Thyroid gland (tissue), 4 donors: ENCODE measurements at regions not wholly inside any gene's neighbourhood (a gene's known extent, or its start where the extent isn't known, plus 50 kb on each side); places are given as distances from the start of the nearest gene placed in this dataset.

Source experiments
- DNase-seq, 2 donors: peaks; one replicate each; pipeline ENCODE4 v3.0.0-alpha.2; 2019
- H3K27ac ChIP-seq, 3 donors: fragments of 200-600 bp; sonication (generic); 1 replicate in 2 of 3; 2 replicates in 1 of 3; pipeline ENCODE4 v1.5.1; 2016 to 2019; ENCODE audit warnings: mild to moderate bottlenecking in 1 of 3, moderate library complexity in 1 of 3
- H3K27me3 ChIP-seq: fragments of 200-600 bp; sonication (generic); one replicate; pipeline ENCODE4 v1.5.1; 2019
- H3K36me3 ChIP-seq, 2 donors: fragments of 200-600 bp; sonication (generic); one replicate each; pipeline ENCODE4 v1.5.1; 2016 to 2019
- H3K4me1 ChIP-seq, 2 donors: fragments of 200-600 bp; sonication (generic); one replicate each; pipeline ENCODE4 v1.5.1; 2017 to 2019
- H3K4me3 ChIP-seq, 3 donors: fragments of 200-600 bp; sonication (generic); replicated peaks in 1 of 3; 1 replicate in 2 of 3; 2 replicates in 1 of 3; pipeline ENCODE4 v1.5.1; 2016; ENCODE audit warnings: mild to moderate bottlenecking in 1 of 3
- H3K9me3 ChIP-seq: fragments of 200-600 bp; sonication (generic); one replicate; pipeline ENCODE4 v1.5.1; 2017
- CTCF ChIP-seq, 6 experiments: fragments of 200-600 bp in 3 of 6; fragments of 450-650 bp in 3 of 6; sonication (generic) in 3 of 6; IDR thresholded peaks; one replicate each; pipeline ENCODE4 v1.5.1; 2016 to 2019; ENCODE audit warnings: antibody characterized with exemption in 6 of 6, mild to moderate bottlenecking in 2 of 6, inconsistent platforms in 1 of 6, moderate library complexity in 1 of 6
- POLR2A ChIP-seq, 2 donors: fragments of 450-650 bp; IDR thresholded peaks; one replicate each; pipeline ENCODE4 v1.6.1; 2017; ENCODE audit warnings: antibody characterized with exemption in 2 of 2, mild to moderate bottlenecking in 2 of 2, moderate library complexity in 1 of 2
- WGBS, 2 donors: methylation state at CpG; one replicate each; pipeline ENCODE4 v1.1.5; 2017; 5-methylcytosine and 5-hydroxymethylcytosine counted together
- intact Hi-C: fragments of 100-400 bp; cut with DNase I; formaldehyde crosslinking; loops from one replicate; pipeline ENCODE4 v1.15.1; 2023

- no peak overlapping the region for H3K27ac ChIP-seq
- no peak for DNase-seq
- TF ChIP-seq CTCF (IDR thresholded peaks at IDR 0.05) = no peak
- TF ChIP-seq POLR2A (IDR thresholded peaks at IDR 0.05) = no peak
- no peaks in the 10 kb centered on the region for H3K36me3 ChIP-seq
- no peaks in the 10 kb centered on the region for H3K9me3 ChIP-seq
- H3K27me3 ChIP-seq = no peaks in the 10 kb centered on the region
- no peak overlapping the region for H3K4me3 ChIP-seq
- WGBS, 2 donors = 59 to 64% methylated on average over 3 of the region's 3 CpGs
- no peaks in the 10 kb centered on the region for H3K4me1 ChIP-seq
- intact Hi-C loops = no loop called here
These were observed 74.7 kb upstream of the ITPRID1 start for GRCh38 chr7:31439165-31439564.

GRCh38 chr7:31440511-31440910, 73.4 kb upstream of the ITPRID1 start:
- intact Hi-C loops = no loop called here
- DNase-seq = no peak

GRCh38 chr7:31442626-31443025, 71.3 kb upstream of the ITPRID1 start:
- no peak overlapping the region for H3K4me3 ChIP-seq
- no peaks in the 10 kb centered on the region for H3K9me3 ChIP-seq
- intact Hi-C loops = no loop called here

More at GRCh38 chr7:31440511-31440910, 73.4 kb upstream of the ITPRID1 start:
- Histone ChIP-seq H3K4me1 (no peaks in the 10 kb centered on the region), H3K4me3 (no peak overlapping the region), H3K9me3 (no peaks in the 10 kb centered on the region), H3K27ac (no peak overlapping the region), H3K27me3 (no peaks in the 10 kb centered on the region), H3K36me3 (no peaks in the 10 kb centered on the region)
- 79 to 82% methylated on average over 3 of the region's 3 CpGs for WGBS, 2 donors
- TF ChIP-seq CTCF (IDR thresholded peaks at IDR 0.05) = no peak

GRCh38 chr7:31443457-31443856, 70.4 kb upstream of the ITPRID1 start:
- WGBS, 2 donors = 0 to 8% methylated on average over 1 of the region's 1 CpG
- Histone ChIP-seq H3K9me3 (no peaks in the 10 kb centered on the region), H3K27ac (no peak overlapping the region), H3K36me3 (no peaks in the 10 kb centered on the region), H3K4me3 (no peak overlapping the region), H3K4me1 (no peaks in the 10 kb centered on the region), H3K27me3 (no peaks in the 10 kb centered on the region)
- DNase-seq = no peak
- no peak for TF ChIP-seq POLR2A (IDR thresholded peaks at IDR 0.05)
- peak; percentile 14 to 70 (median 48) for TF ChIP-seq CTCF (IDR thresholded peaks at IDR 0.05)
- intact Hi-C loops = no loop called here

More at GRCh38 chr7:31442626-31443025, 71.3 kb upstream of the ITPRID1 start:
- TF ChIP-seq POLR2A (IDR thresholded peaks at IDR 0.05) = no peak
- no peak for TF ChIP-seq CTCF (IDR thresholded peaks at IDR 0.05)
- Histone ChIP-seq H3K27me3 (no peaks in the 10 kb centered on the region), H3K36me3 (no peaks in the 10 kb centered on the region), H3K4me1 (no peaks in the 10 kb centered on the region), H3K27ac (no peak overlapping the region)
- 50 to 56% methylated on average over 4 of the region's 4 CpGs for WGBS, 2 donors
- DNase-seq = no peak

- TF ChIP-seq POLR2A (IDR thresholded peaks at IDR 0.05) = no peak
- TF ChIP-seq CTCF (IDR thresholded peaks at IDR 0.05) = no peak
These were observed 69.7 kb upstream of the ITPRID1 start for GRCh38 chr7:31444196-31444595.

More at GRCh38 chr7:31444196-31444595, 69.7 kb upstream of the ITPRID1 start:
- no peaks in the 10 kb centered on the region for H3K4me1 ChIP-seq
- WGBS, 2 donors = 42 to 47% methylated on average over 2 of the region's 2 CpGs
- intact Hi-C loops = no loop called here
- H3K27me3 ChIP-seq = no peaks in the 10 kb centered on the region
- no peak for DNase-seq
- no peaks in the 10 kb centered on the region for H3K9me3 ChIP-seq
- no peak overlapping the region for H3K27ac ChIP-seq
- no peak overlapping the region for H3K4me3 ChIP-seq
- no peaks in the 10 kb centered on the region for H3K36me3 ChIP-seq
